A549 (cell line): ENCODE measurements at regions not wholly inside any gene's neighbourhood (a gene's known extent, or its start where the extent isn't known, plus 50 kb on each side); places are given as distances from the start of the nearest gene placed in this dataset.

ENCODE experiments used
- CTCF ChIP-seq: fragments of >200 bp; sonication (Bioruptor Twin); formaldehyde crosslinking; IDR thresholded peaks from 3 replicates; pipeline ENCODE4 v1.5.1; 2016
- HDAC2 ChIP-seq: fragments of 200-600 bp; sonication (generic); IDR thresholded peaks from 2 replicates; pipeline ENCODE4 v1.6.1; 2016
- MAZ ChIP-seq: fragments of 150-350 bp; IDR thresholded peaks from 2 replicates; pipeline ENCODE4 v1.6.1; 2014; ENCODE audit warnings: antibody characterized with exemption, low read depth, low read length, borderline replicate concordance

GRCh38 chr3:193052354-193053045 is 134.8 kb upstream of the MB21D2 start:
- TF ChIP-seq CTCF (no peak), MAZ (no peak), HDAC2 (no peak)
